ENCODE measurements at regions not wholly inside any gene's neighbourhood (a gene's known extent, or its start where the extent isn't known, plus 50 kb on each side); places are given as distances from the start of the nearest gene placed in this dataset.

DNA sequence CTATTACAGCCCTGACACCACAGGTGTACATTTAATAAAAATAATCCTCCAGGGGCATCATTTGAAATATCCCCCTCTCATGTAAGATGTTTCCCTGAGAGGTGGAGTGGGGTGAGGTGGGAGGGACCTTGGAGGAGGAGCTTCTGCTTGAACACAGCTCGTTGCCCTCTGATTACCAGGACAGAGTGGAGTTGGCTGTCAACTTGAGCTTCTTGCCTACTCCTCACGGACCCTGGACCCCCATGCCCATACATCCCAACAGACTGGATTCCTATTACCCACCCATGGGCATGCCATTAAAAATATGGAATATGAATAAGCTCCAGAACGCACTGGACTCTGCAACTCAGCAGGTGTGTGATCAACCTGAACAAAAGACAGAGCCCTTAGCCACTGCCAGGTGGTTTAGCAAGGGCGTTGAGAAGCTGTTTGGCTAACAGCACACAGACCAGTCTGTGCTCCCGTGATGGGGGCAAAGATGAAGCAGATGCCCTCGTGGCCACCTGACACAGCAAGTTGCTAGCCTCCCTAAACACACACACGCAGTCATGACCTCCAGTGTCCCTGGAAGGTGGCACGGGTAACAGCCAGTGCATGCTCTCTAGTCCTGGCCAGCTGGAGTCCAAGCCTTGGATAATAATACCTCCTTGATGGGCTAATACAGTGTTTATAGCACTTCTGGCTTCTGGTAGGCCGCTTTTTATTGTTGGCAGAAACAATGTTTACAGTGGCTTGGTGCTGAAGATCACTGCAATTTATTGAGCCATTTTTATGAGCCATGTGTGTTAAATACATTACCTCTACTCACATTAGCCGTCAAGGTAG lies 155.0 kb downstream of the TOMM20 start:
- no peak overlapping the region for H3K4me2 ChIP-seq (replicated peaks; ENCODE audit: low read depth, low read length, poor library complexity, severe bottlenecking)
- no peak overlapping the region for H3K27ac ChIP-seq (ENCODE audit: low read length in 2 of 2)
- no peaks in the 10 kb centered on the region for H3K36me3 ChIP-seq (replicated peaks in 1 of 2; ENCODE audit: control extremely low read depth in 1 of 2, control insufficient read depth in 1 of 2, extremely low read depth in 1 of 2, insufficient read depth in 2 of 2, low read length in 1 of 2)
- no peaks in the 10 kb centered on the region for H3K9me3 ChIP-seq (ENCODE audit: control extremely low read depth in 1 of 3, control insufficient read depth in 2 of 3, insufficient read depth in 1 of 3, low read length in 2 of 3)
- Mint-ChIP-seq H3K9me3 (ENCODE audit: insufficient read depth) (no peaks in the 10 kb centered on the region), H3K27ac (no peak overlapping the region), H3K4me3 (no peak overlapping the region), H3K4me1 (peaks cover 40% of the 10 kb centered on the region), H3K27me3 (no peaks in the 10 kb centered on the region)
- peaks cover 0 to 6% (median 2%) of the 10 kb centered on the region in 4 experiments for H3K27me3 ChIP-seq (replicated peaks in 1 of 4; ENCODE audit: control extremely low read depth in 1 of 4, control insufficient read depth in 3 of 4, insufficient read depth in 4 of 4, low read length in 3 of 4)
- no peaks in the 10 kb centered on the region for H3K79me2 ChIP-seq (ENCODE audit: control insufficient read depth, insufficient read depth, low read length)
- DNase-seq (no peak), ATAC-seq (ENCODE audit: low read depth) (no peak)
- intact Hi-C loops (cut with micrococcal nuclease), result loop anchor here (10.0 kb wide), 1 partner anchor 479 kb away; no protein-coding TSS in a partner anchor
- H4K20me1 ChIP-seq (ENCODE audit: control insufficient read depth, insufficient read depth, low read length, poor library complexity, severe bottlenecking), result no peaks in the 10 kb centered on the region
- WGBS (ENCODE audit: insufficient coverage), result 100% methylated on average over 3 of the region's 10 CpGs
- ChIA-PET POLR2A (interaction anchor here (0.6 kb wide), 1 partner anchor 13 kb away, joined by 6 read pairs; no protein-coding TSS in a partner anchor), CTCF (interaction anchor here (0.5 kb wide), 1 partner anchor 55 kb away, joined by 3 read pairs; no protein-coding TSS in a partner anchor)
- no peak overlapping the region for H3K9ac ChIP-seq (ENCODE audit: low read length)
- no peak overlapping the region for H2AFZ ChIP-seq (ENCODE audit: insufficient read depth, low read depth, low read length, poor library complexity, severe bottlenecking)
- H3K4me3 ChIP-seq (ENCODE audit: control extremely low read depth in 1 of 5, extremely low read depth in 1 of 5, insufficient read depth in 1 of 5, low read depth in 2 of 5, low read length in 4 of 5), result no peak overlapping the region
- TF ChIP-seq EZH2 (IDR thresholded peaks at IDR 0.05; ENCODE audit: borderline replicate concordance, insufficient read depth, low read depth, low read length, poor library complexity, severe bottlenecking), result no peak
- TF ChIP-seq, protein P1, sequence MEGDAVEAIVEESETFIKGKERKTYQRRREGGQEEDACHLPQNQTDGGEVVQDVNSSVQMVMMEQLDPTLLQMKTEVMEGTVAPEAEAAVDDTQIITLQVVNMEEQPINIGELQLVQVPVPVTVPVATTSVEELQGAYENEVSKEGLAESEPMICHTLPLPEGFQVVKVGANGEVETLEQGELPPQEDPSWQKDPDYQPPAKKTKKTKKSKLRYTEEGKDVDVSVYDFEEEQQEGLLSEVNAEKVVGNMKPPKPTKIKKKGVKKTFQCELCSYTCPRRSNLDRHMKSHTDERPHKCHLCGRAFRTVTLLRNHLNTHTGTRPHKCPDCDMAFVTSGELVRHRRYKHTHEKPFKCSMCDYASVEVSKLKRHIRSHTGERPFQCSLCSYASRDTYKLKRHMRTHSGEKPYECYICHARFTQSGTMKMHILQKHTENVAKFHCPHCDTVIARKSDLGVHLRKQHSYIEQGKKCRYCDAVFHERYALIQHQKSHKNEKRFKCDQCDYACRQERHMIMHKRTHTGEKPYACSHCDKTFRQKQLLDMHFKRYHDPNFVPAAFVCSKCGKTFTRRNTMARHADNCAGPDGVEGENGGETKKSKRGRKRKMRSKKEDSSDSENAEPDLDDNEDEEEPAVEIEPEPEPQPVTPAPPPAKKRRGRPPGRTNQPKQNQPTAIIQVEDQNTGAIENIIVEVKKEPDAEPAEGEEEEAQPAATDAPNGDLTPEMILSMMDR (IDR thresholded peaks at IDR 0.05), result no peak
- H3K4me1 ChIP-seq (ENCODE audit: control insufficient read depth in 2 of 2, insufficient read depth in 2 of 2, low read length in 2 of 2), result peaks cover 23 to 36% of the 10 kb centered on the region in 2 donors
